Activated CD8-positive, alpha-beta memory T cell treated with anti-CD3 and anti-CD28 coated beads for 4 hours (primary cell): ENCODE measurements at regions not wholly inside any gene's neighbourhood (a gene's known extent, or its start where the extent isn't known, plus 50 kb on each side); places are given as distances from the start of the nearest gene placed in this dataset.
"Not testable (repeated sequence)": the region's sequence is repeated elsewhere in the genome, so short reads cannot be mapped to it uniquely, and the experiment has no call there.

Source experiments
- DNase-seq, 2 donors: peaks; one replicate each; pipeline ENCODE4 v3.0.0-alpha.2; 2020; ENCODE audit warnings: low read depth in 2 of 2

GRCh38 chr2:83055376-83056010 is 1403.6 kb downstream of the SUCLG1 start:
- DNase-seq, result no peak

GRCh38 chr2:83054751-83055150 is 1404.3 kb downstream of the SUCLG1 start:
- DNase-seq, result no peak

GRCh38 chr2:83051538-83052170 is 1407.4 kb downstream of the SUCLG1 start:
- no peak for DNase-seq

GRCh38 chr2:83042053-83042452 is 1417.0 kb downstream of the SUCLG1 start:
- no peak for DNase-seq

GRCh38 chr2:83022631-83023210 is 1436.4 kb downstream of the SUCLG1 start:
- no peak for DNase-seq

- DNase-seq, result no peak
These were observed 1441.6 kb downstream of the SUCLG1 start for GRCh38 chr2:83017366-83018090.

- no peak for DNase-seq
These were observed 1442.6 kb downstream of the SUCLG1 start for GRCh38 chr2:83016343-83017110.

- no peak for DNase-seq
These were observed 1443.2 kb downstream of the SUCLG1 start for GRCh38 chr2:83015900-83016299.

- no peak for DNase-seq
These were observed 1443.9 kb downstream of the SUCLG1 start for GRCh38 chr2:83015035-83015715.

GRCh38 chr2:83014462-83014861 is 1444.6 kb downstream of the SUCLG1 start:
- DNase-seq, result no peak

GRCh38 chr2:83006961-83007360 is 1452.1 kb downstream of the SUCLG1 start:
- no peak for DNase-seq

- no peak for DNase-seq
These were observed 1455.5 kb downstream of the SUCLG1 start for GRCh38 chr2:83003555-83003954.

- DNase-seq, result no peak
These were observed 1456.4 kb downstream of the SUCLG1 start for GRCh38 chr2:83002706-83003105.

- DNase-seq, result no peak
These were observed 1460.3 kb downstream of the SUCLG1 start for GRCh38 chr2:82998781-82999180.

GRCh38 chr2:82996217-82996616 is 1462.9 kb downstream of the SUCLG1 start:
- DNase-seq, result no peak

GRCh38 chr2:82994151-82994550 is 1464.9 kb downstream of the SUCLG1 start:
- DNase-seq, result no peak

GRCh38 chr2:82993609-82994008 is 1465.5 kb downstream of the SUCLG1 start:
- DNase-seq, result no peak

GRCh38 chr2:82992968-82993367 is 1466.1 kb downstream of the SUCLG1 start:
- no peak for DNase-seq

GRCh38 chr2:82987706-82988105 is 1471.4 kb downstream of the SUCLG1 start:
- not testable (repeated sequence) for DNase-seq

- DNase-seq, result no peak
These were observed 1472.2 kb downstream of the SUCLG1 start for GRCh38 chr2:82986899-82987298.

GRCh38 chr2:82985572-82986197 is 1473.4 kb downstream of the SUCLG1 start:
- no peak for DNase-seq
